Spleen (tissue), 7 donors: ENCODE measurements at regions not wholly inside any gene's neighbourhood (a gene's known extent, or its start where the extent isn't known, plus 50 kb on each side); places are given as distances from the start of the nearest gene placed in this dataset.

ENCODE experiments used
- CTCF ChIP-seq, 11 experiments: fragments of 200-600 bp in 7 of 11; fragments of 450-650 bp in 4 of 11; sonication (generic) in 4 of 11; IDR thresholded peaks in 8 of 11; conservative IDR thresholded peaks in 3 of 11; 1 replicate in 7 of 11; 2 replicates in 4 of 11; pipeline versions ENCODE4 v1.4.0 to v1.8.0; 2016 to 2021; ENCODE audit warnings: antibody characterized with exemption in 11 of 11, inconsistent platforms in 4 of 11, mild to moderate bottlenecking in 1 of 11
- POLR2A ChIP-seq, 3 donors: fragments of 450-650 bp; IDR thresholded peaks; one replicate each; pipeline ENCODE4 v1.5.1; 2017; ENCODE audit warnings: antibody characterized with exemption in 3 of 3, mild to moderate bottlenecking in 1 of 3
- donor health status: DM: no; HTN: no; CAD: no; lungs with moderate emphysema.
- donor health status: DM: no; HTN: no; CAD: no.
- donor health status: DM: no; HTN: no; CAD: no.

DNA sequence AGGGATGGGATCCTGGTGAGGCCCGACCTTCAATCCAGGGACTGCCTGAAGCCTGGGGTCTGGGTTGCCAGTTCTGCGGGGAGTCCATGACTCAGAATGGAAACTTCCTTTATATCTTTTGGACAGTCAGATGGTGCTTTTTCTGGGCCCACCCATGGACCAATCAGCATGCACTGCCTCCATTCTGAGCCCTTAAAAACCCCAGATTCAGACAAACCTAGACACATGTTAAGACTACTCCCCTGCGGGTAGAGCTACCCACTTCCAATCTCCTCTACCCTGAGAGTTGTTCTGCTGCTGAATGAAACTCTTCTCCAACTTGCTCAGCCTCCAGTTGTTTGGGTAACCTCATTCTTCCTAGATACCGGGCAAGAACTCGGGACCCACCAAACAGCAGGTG, 1315.2 kb upstream of the MIR17HG start:
- no peak for TF ChIP-seq CTCF (IDR thresholded peaks at IDR 0.05 in 8 of 11, conservative IDR thresholded peaks at IDR 0.05 in 3 of 11)
- no peak for TF ChIP-seq POLR2A (IDR thresholded peaks at IDR 0.05)
